ENCODE measurements at regions not wholly inside any gene's neighbourhood (a gene's known extent, or its start where the extent isn't known, plus 50 kb on each side); places are given as distances from the start of the nearest gene placed in this dataset.

DNA sequence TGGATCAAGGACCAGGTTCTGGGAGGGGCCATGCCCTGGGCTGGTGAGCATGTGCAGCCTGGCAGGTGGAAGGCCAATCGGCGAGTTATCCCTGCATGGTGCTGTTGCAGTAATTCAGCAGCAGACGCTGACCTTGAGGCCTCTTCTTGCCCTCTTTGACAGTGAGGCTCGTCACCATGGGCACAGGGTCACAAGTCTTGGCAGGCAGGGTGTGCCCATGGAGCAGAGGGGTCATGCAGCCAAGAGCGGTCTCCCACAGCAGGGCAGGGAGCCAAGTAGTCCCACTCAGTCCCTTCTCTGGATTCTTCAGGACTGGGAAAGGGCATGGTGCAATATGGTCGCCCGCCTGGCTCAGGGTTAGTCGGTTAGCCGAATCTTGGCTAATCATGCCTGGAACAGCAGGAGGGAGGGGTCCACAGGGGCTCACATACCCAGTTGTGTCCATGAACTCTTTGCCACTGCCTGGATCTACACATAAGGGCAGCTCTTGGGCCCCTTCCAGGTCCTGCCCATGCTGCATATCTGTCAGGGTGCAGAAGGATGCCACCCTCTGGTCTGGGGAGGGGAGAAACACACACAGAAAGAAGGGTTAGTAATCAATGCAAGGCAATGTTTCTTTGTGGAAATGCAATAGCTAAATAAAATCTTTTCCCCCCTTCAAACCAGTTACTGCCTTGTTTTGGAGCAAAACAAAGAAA is 226.8 kb downstream of the SIPA1L2 start:
- TF ChIP-seq POLR2AphosphoS5 (IDR thresholded peaks at IDR 0.05): no peak
- TF ChIP-seq CTCF (IDR thresholded peaks at IDR 0.05): no peak
- TF ChIP-seq POLR2A (IDR thresholded peaks at IDR 0.05): no peak
